HCT116 (cell line): ENCODE measurements at regions not wholly inside any gene's neighbourhood (a gene's known extent, or its start where the extent isn't known, plus 50 kb on each side); places are given as distances from the start of the nearest gene placed in this dataset.

ENCODE experiments used
- ATAC-seq: fragments of 200-7000 bp; cut with Tn5 transposase; 2 replicates; pipeline ENCODE4 v1.9.1; 2020; ENCODE audit warnings: mild to moderate bottlenecking, moderate library complexity
- BruUV-seq: library from RNA; stranded (reverse); fragments of 400-500 nt; replicated peaks from 2 replicates; lab custom pipeline; 2021; lab: Mats Ljungman, UMichigan
- CTCF ChIA-PET: fragments of 300-600 bp; sonication (Branson Sonifier 250); formaldehyde crosslinking; loops from one replicate; lab custom pipeline; 2021; ENCODE audit warnings: antibody characterized with exemption; lab: Charles Lee
- POLR2A ChIA-PET: fragments of 300-600, 350-600 bp; sonication (Branson Sonifier 250); formaldehyde crosslinking; loops from one replicate; lab custom pipeline; 2021; ENCODE audit warnings: antibody characterized with exemption; lab: Charles Lee
- RAD21 ChIA-PET, 2 experiments: fragments of 300-600 bp; sonication (Branson Sonifier 250); formaldehyde crosslinking; loops; one replicate each; lab custom pipeline; 2023; ENCODE audit warnings: low total read pairs in 2 of 2; ENCODE audit not compliant: uncharacterized antibody in 2 of 2, unreplicated experiment in 2 of 2, low non-redundant PET in 1 of 2; lab: Charles Lee
- DNase-seq: peaks from one replicate; pipeline ENCODE4 v3.0.0-alpha.2; 2010; ENCODE audit warnings: low read depth, low spot score
- H2AFZ ChIP-seq: fragments of 200-600 bp; shearing (Covaris generic), sonication (generic); 2 replicates; pipeline ENCODE4 v1.6.1; 2017; ENCODE audit warnings: low read depth, mixed run types, mixed read lengths, antibody characterized with exemption, low read length; ENCODE audit not compliant: poor library complexity, severe bottlenecking
- H3K27ac ChIP-seq: 2 replicates; pipeline ENCODE4 v1.5.1; 2012; ENCODE audit warnings: low read depth, low read length
- H3K27me3 ChIP-seq: fragments of 200-600 bp; sonication (generic); 2 replicates; pipeline ENCODE4 v1.6.1; 2016; ENCODE audit warnings: mixed run types, low read length, mixed read lengths; ENCODE audit not compliant: insufficient read depth
- H3K36me3 ChIP-seq, 2 experiments: fragments of 200-500 bp in 1 of 2; fragments of 200-600 bp in 1 of 2; sonication (Bioruptor generic) in 1 of 2; sonication (generic) in 1 of 2; 2 replicates each; pipeline versions ENCODE4 v1.5.1 to v1.6.1; 2014 to 2016; ENCODE audit warnings: low read length in 2 of 2, inconsistent platforms in 1 of 2, mixed read lengths in 1 of 2, mixed run types in 1 of 2; ENCODE audit not compliant: insufficient read depth in 2 of 2, control insufficient read depth in 1 of 2
- H3K4me1 ChIP-seq, 2 experiments: fragments of 200-600 bp in 1 of 2; sonication (generic) in 1 of 2; 2 replicates each; pipeline versions ENCODE4 v1.5.1 to v1.6.1; 2012 to 2017; ENCODE audit warnings: low read length in 2 of 2, inconsistent platforms in 1 of 2, mild to moderate bottlenecking in 1 of 2, mixed read lengths in 1 of 2, mixed run types in 1 of 2, moderate library complexity in 1 of 2; ENCODE audit not compliant: insufficient read depth in 2 of 2, control insufficient read depth in 1 of 2
- H3K4me2 ChIP-seq: fragments of 200-600 bp; sonication (generic); 2 replicates; pipeline ENCODE4 v1.6.1; 2017; ENCODE audit warnings: mixed run types, low read length, mixed read lengths
- H3K4me3 ChIP-seq, 2 experiments: fragments of 200-600 bp in 1 of 2; sonication (generic) in 1 of 2; replicated peaks in 1 of 2; 2 replicates each; pipeline ENCODE4 v1.5.1; 2011 to 2016; ENCODE audit warnings: low read length in 2 of 2, control low read depth in 1 of 2, low read depth in 1 of 2, mild to moderate bottlenecking in 1 of 2, mixed read lengths in 1 of 2, mixed run types in 1 of 2
- H3K79me2 ChIP-seq: fragments of 200-600 bp; sonication (generic); 2 replicates; pipeline ENCODE4 v1.6.1; 2017; ENCODE audit warnings: mild to moderate bottlenecking, mixed run types, low read length, moderate library complexity, mixed read lengths; ENCODE audit not compliant: insufficient read depth
- H3K9ac ChIP-seq: fragments of 200-600 bp; sonication (generic); 2 replicates; pipeline ENCODE4 v1.6.1; 2016; ENCODE audit warnings: low read length, mixed read lengths
- H3K9me2 ChIP-seq: fragments of 200-600 bp; sonication (generic), shearing (Covaris generic); 2 replicates; pipeline ENCODE4 v1.6.1; 2017; ENCODE audit warnings: mixed run types, mild to moderate bottlenecking, moderate library complexity; ENCODE audit not compliant: insufficient read depth
- H3K9me3 ChIP-seq, 2 experiments: fragments of 200-500 bp in 1 of 2; fragments of 200-600 bp in 1 of 2; sonication (Bioruptor generic) in 1 of 2; sonication (generic) in 1 of 2; 2 replicates each; pipeline ENCODE4 v1.6.1; 2014 to 2017; ENCODE audit warnings: low read length in 2 of 2, mixed read lengths in 2 of 2, inconsistent platforms in 1 of 2, low read depth in 1 of 2, mild to moderate bottlenecking in 1 of 2, mixed run types in 1 of 2, moderate library complexity in 1 of 2; ENCODE audit not compliant: control insufficient read depth in 1 of 2, insufficient read depth in 1 of 2
- H4K20me1 ChIP-seq: fragments of 200-600 bp; sonication (generic), shearing (Covaris generic); 2 replicates; pipeline ENCODE4 v1.6.1; 2017; ENCODE audit warnings: mixed run types, mild to moderate bottlenecking, moderate library complexity; ENCODE audit not compliant: insufficient read depth
- CTCF ChIP-seq, 3 experiments: fragments of 200-600 bp in 1 of 3; sonication (generic) in 1 of 3; IDR thresholded peaks in 2 of 3; conservative IDR thresholded peaks in 1 of 3; 2 replicates each; pipeline ENCODE4 v1.5.1; 2012 to 2017; ENCODE audit warnings: low read depth in 2 of 3, low read length in 2 of 3, antibody characterized with exemption in 1 of 3, borderline replicate concordance in 1 of 3, control low read depth in 1 of 3, mild to moderate bottlenecking in 1 of 3, mixed read lengths in 1 of 3, mixed run types in 1 of 3, moderate library complexity in 1 of 3; ENCODE audit not compliant: insufficient read depth in 1 of 3
- EGR1 ChIP-seq: IDR thresholded peaks from 2 replicates; pipeline ENCODE4 v1.6.1; 2012; ENCODE audit warnings: low read depth
- EZH2 ChIP-seq: fragments of 200-600 bp; sonication (generic); IDR thresholded peaks from 2 replicates; pipeline ENCODE4 v1.6.1; 2017; ENCODE audit warnings: antibody characterized with exemption, mixed run types
- FOSL1 ChIP-seq: IDR thresholded peaks from 2 replicates; pipeline ENCODE4 v1.6.1; 2012; ENCODE audit warnings: low read depth
- JUND ChIP-seq: IDR thresholded peaks from 2 replicates; pipeline ENCODE4 v1.6.1; 2012
- POLR2A ChIP-seq: IDR thresholded peaks from 2 replicates; pipeline ENCODE4 v1.7.0; 2011; ENCODE audit warnings: borderline replicate concordance; ENCODE audit not compliant: insufficient read depth, insufficient read length; ENCODE audit errors: extremely low read depth
- SIN3A ChIP-seq: IDR thresholded peaks from 2 replicates; pipeline ENCODE4 v1.6.1; 2012; ENCODE audit warnings: low read depth
- SRF ChIP-seq: IDR thresholded peaks from 2 replicates; pipeline ENCODE4 v1.6.1; 2012; ENCODE audit warnings: low read depth
- TCF7L2 ChIP-seq: IDR thresholded peaks from 2 replicates; pipeline ENCODE4 v1.7.0; 2011; ENCODE audit warnings: borderline replicate concordance, inconsistent platforms; ENCODE audit not compliant: insufficient read depth, insufficient read length; ENCODE audit errors: extremely low read depth
- ZFX ChIP-seq: fragments of 450-650 bp; IDR thresholded peaks from 2 replicates; pipeline ENCODE4 v1.6.1; 2017
- ZNF274 ChIP-seq: fragments of 200-500 bp; sonication (Bioruptor generic); IDR thresholded peaks from 2 replicates; pipeline ENCODE4 v1.6.1; 2014; ENCODE audit warnings: mild to moderate bottlenecking, low read depth, low read length, inconsistent platforms
- intact Hi-C: fragments of 100-400 bp; cut with micrococcal nuclease; formaldehyde crosslinking; loops from 2 replicates; pipeline ENCODE4 v1.10.0; 2022
- TF ChIP-seq, protein P1 (sequence below): IDR thresholded peaks from 2 replicates; pipeline ENCODE4 v1.6.1; 2012
- TF ChIP-seq, protein P2 (sequence below): IDR thresholded peaks from 2 replicates; pipeline ENCODE4 v1.6.1; 2011; ENCODE audit warnings: mild to moderate bottlenecking, low read length, moderate library complexity; ENCODE audit not compliant: insufficient replicate concordance; ENCODE audit errors: extremely low read depth
- TF ChIP-seq, protein P3 (sequence below): IDR thresholded peaks from 2 replicates; pipeline ENCODE4 v1.6.1; 2012

DNA sequence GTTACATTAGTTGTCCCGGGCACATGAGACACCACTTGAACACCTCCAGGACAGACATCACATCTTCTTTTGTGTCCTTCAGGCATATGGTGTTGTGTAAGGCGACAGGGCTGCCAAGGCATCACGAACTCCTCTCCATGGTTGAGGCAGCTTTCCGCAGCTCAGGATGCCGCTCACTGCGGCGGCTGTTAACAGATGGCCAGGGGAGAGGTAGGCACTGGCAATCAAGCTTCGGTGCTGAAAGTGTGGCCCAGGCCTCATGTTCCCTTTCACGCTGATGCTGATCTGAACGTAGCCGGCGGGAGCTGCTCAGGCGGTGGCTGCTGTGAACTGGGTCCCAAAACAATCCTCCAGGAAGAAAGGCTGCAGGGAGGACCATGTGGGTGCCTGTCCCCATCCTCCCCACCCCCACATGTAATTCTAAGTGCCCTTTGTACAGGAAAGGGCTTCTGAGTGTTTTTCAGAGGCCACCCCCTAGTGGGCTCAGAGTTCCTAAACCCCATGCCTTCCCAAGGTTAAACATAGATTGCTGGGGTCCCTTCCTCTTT is 287.1 kb upstream of the AJAP1 start:
- ChIA-PET POLR2A (no interaction called here), RAD21 (no interaction called here), CTCF (no interaction called here)
- H3K27ac ChIP-seq: no peak overlapping the region
- intact Hi-C loops: no loop called here
- no peaks in the 10 kb centered on the region for H3K27me3 ChIP-seq
- peaks cover 0 to 7% of the 10 kb centered on the region in 2 experiments; a peak in 1 of 4 replicates for H3K9me3 ChIP-seq
- no peak overlapping the region for H3K9ac ChIP-seq
- no TSS peak for BruUV-seq
- no peaks in the 10 kb centered on the region for H3K79me2 ChIP-seq
- H4K20me1 ChIP-seq: no peaks in the 10 kb centered on the region
- DNase-seq (no peak), ATAC-seq (no peak)
- no peak overlapping the region for H3K4me3 ChIP-seq
- H3K4me1 ChIP-seq: no peaks in the 10 kb centered on the region
- no peaks in the 10 kb centered on the region for H3K36me3 ChIP-seq
- no peak overlapping the region for H2AFZ ChIP-seq
- H3K4me2 ChIP-seq: no peak overlapping the region
- no peak for TF ChIP-seq SIN3A
- no peaks in the 10 kb centered on the region for H3K9me2 ChIP-seq

DNA sequence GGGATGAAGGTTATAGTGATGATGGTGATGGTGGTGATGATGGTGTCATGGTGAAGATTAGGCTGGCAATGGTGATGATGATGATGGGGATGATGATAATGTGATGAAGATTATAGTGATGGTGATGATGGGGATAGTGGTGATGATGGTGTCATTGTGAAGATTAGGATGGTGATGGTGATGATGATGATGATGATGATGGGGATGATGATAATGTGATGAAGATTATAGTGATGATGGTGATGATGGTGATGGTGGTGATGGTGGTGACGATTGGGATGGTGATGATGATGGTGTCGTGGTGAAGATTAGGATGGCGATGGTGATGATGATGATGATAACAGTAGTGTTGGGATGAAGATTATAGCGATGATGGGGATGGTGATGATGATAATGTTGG is 285.1 kb upstream of the AJAP1 start:
- POLR2A ChIA-PET: no interaction called here
- no TSS peak for BruUV-seq
- Histone ChIP-seq H2AFZ (no peak overlapping the region), H3K9me3 (peaks cover 0 to 7% of the 10 kb centered on the region in 2 experiments; a peak in 1 of 4 replicates), H3K4me1 (no peaks in the 10 kb centered on the region), H3K4me2 (no peak overlapping the region), H3K27me3 (no peaks in the 10 kb centered on the region), H3K9ac (no peak overlapping the region), H3K4me3 (no peak overlapping the region), H3K36me3 (no peaks in the 10 kb centered on the region), H3K27ac (no peak overlapping the region), H4K20me1 (no peaks in the 10 kb centered on the region), H3K9me2 (no peaks in the 10 kb centered on the region), H3K79me2 (no peaks in the 10 kb centered on the region)
- RAD21 ChIA-PET: no interaction called here
- DNase-seq: no peak
- ATAC-seq: no peak
- intact Hi-C loops: no loop called here
- TF ChIP-seq FOSL1 (no peak), JUND (no peak), SIN3A (no peak), CTCF (IDR thresholded peaks at IDR 0.05 in 2 of 3, conservative IDR thresholded peaks at IDR 0.05 in 1 of 3; ENCODE audit: borderline replicate concordance in 1 of 3, insufficient read depth in 1 of 3, low read depth in 2 of 3, low read length in 2 of 3) (no peak), EZH2 (no peak), SRF (no peak), EGR1 (no peak), ZFX (no peak), ZNF274 (no peak), POLR2A (no peak), TCF7L2 (no peak)
- TF ChIP-seq, protein P1, sequence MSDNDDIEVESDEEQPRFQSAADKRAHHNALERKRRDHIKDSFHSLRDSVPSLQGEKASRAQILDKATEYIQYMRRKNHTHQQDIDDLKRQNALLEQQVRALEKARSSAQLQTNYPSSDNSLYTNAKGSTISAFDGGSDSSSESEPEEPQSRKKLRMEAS: no peak
- TF ChIP-seq, protein P2, sequence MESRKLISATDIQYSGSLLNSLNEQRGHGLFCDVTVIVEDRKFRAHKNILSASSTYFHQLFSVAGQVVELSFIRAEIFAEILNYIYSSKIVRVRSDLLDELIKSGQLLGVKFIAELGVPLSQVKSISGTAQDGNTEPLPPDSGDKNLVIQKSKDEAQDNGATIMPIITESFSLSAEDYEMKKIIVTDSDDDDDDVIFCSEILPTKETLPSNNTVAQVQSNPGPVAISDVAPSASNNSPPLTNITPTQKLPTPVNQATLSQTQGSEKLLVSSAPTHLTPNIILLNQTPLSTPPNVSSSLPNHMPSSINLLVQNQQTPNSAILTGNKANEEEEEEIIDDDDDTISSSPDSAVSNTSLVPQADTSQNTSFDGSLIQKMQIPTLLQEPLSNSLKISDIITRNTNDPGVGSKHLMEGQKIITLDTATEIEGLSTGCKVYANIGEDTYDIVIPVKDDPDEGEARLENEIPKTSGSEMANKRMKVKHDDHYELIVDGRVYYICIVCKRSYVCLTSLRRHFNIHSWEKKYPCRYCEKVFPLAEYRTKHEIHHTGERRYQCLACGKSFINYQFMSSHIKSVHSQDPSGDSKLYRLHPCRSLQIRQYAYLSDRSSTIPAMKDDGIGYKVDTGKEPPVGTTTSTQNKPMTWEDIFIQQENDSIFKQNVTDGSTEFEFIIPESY: no peak
- TF ChIP-seq, protein P3, sequence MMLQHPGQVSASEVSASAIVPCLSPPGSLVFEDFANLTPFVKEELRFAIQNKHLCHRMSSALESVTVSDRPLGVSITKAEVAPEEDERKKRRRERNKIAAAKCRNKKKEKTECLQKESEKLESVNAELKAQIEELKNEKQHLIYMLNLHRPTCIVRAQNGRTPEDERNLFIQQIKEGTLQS: no peak
- CTCF ChIA-PET: no interaction called here
